GM18520 (cell line): ENCODE measurements at regions not wholly inside any gene's neighbourhood (a gene's known extent, or its start where the extent isn't known, plus 50 kb on each side); places are given as distances from the start of the nearest gene placed in this dataset.
A peak's percentile ranks its signal among the peaks of the same experiment; 100 is the strongest.

Experiments used
- ATAC-seq: cut with Tn5 transposase; IDR thresholded peaks from one replicate; pipeline ENCODE4 v1.9.1; 2021; ENCODE audit not compliant: unreplicated experiment

DNA sequence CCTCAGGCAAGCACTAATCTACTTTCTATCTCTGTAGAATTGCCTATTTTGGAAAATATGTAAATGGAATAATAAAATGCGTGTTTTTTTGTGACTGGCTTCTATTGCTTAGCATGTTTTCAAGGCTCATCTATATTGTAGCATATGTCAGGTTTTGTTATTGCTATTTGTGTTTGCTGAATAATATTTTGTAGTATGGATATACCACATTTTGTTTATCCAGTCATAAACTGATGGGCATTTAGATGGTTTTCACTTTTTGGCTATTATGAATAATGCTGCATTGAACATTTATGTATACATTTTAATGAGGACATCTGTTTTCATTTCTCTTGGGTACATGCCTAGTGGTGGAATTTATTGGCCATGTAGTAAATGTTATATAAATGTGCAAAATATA, 183.3 kb upstream of the ZP4 start:
- no peak for ATAC-seq

DNA sequence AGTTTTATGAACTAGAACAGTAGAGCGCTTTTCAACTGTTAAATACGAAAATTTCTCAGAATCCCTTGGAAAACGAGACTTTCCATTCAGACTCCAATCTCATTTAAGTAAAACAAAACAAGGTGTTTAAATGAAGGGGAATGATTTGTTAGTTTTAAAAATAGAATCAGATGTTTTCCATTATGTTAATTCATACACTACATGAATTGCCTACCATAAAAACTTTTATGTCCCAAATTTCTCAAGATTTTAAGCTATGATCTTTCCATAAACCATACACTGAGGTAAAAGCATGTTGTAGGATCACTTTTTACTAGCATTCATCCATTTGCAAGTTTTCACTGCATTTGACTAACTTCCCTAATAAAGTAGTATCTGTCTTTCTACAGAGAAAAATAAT, 180.3 kb upstream of the ZP4 start:
- no peak for ATAC-seq

DNA sequence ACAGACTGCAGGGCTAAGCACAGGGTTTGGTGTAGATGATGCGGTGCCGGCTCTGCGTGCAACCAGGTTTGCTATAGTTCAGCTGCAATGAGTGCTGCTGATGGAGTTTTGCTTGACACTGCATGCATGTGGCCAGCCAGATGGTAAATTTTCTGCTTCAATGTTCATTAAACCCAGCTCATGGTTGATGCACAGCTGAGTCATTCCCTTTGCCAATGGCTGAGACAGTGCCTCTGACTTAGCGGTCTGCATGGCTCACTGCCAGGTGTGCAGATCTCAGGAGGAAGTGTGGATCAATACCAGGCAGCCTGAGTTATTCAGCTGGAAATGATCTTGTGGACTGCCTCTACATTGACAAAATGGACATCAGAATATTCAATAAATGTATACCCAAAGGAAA, 172.7 kb upstream of the ZP4 start:
- ATAC-seq: no peak

DNA sequence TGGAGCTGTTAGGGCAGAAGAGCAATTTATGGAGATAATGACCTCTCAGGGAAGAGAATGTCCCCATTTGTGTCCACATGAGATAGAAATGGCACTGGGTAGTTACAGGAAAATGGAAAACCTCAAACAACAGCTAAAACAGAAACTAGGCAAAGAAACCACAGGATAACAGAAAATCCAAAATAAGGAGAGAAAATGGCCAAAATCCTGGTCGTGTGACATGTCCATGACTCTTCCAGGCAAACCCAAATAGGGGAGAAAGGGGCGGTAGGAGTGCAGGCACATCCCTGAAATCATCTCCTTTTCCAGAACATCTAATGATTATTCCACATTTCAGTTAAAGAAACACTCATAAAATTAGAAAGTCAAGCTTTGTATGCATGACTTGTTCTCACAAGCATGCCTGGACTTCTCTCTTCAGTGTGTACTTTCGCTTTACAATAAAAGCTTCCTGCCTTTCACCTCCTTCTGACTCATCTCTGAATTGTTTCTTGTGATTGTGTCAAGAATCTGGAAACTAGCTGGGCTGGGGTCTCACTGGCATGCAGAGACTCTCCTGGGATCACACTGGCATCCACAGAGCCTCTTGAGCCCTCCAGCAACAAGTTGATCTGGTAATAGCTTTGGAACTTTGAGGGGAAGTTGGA, 171.4 kb upstream of the ZP4 start:
- no peak for ATAC-seq

DNA sequence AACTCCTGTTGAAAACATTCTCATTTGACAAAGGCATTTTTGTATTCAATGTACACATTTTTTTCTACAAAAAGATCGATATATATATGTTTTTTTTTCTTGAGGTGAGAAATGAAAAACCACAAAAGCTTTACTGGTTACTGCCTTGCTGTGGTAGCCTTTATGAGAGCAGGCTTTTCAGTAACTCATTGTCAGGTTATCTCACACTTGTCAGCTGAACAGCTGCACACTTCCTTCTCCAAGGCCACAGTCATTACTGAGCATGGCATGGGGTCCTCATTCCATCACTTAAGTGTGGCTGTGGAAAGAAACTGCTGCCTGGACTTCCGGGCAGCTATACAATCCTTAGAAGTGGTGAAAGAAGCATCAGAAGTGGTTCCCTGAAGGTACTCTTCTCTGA, 169.3 kb upstream of the ZP4 start:
- peak; percentile 65 for ATAC-seq

DNA sequence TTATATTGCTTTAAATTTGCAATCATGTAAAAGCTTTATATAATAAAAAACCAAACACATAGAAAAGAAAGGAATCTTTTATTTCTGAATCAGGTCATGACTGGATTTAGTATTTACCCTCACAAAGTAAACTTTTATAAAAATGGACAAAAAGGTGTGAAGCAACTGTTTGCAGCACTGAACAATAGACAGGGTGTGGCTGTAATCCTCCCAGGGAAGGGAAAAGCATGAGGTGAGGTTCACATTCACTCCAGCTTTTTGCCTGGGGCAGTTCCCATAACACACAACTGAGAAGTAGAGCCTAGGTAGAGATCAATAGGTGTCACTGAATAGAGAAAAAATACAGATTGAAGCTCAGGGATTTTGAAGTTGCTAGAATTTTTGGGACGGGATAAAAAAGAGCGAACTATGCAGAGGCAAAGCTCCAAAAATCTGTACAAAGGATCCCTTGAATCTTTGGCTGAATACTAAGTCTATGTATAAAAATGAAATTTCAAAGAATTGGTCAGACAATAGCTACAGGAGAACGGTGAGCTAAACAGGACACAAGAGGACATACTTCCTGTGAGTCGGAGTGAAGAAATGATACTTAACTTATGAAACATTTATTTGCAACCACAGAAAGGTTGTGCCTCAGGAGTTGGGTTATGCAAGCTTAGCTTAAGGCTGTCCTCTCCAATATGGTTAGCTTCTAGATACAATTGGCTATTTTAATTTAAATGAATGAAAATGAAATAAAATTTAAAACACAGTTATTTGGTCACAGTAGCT, 162.0 kb upstream of the ZP4 start:
- no peak for ATAC-seq

DNA sequence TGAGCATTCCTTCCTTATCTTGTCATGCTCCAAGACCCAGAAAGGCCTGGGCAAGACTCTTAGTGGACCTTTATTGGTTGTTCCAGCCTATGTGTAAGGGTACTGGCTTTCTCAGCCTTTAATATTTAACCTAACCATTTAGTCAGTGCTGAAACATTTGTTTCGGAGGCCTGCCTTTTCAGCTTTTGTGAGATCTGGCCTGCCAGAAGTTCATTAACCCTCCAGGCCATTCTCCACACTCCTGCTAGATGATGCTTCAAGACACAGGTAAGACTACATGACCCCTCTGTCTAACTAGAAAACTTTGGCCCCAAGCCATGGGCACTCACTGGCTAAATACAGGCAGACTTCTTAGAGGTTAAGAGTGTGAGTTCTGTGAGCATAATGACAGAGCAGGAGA, 138.4 kb upstream of the ZP4 start:
- ATAC-seq: no peak

DNA sequence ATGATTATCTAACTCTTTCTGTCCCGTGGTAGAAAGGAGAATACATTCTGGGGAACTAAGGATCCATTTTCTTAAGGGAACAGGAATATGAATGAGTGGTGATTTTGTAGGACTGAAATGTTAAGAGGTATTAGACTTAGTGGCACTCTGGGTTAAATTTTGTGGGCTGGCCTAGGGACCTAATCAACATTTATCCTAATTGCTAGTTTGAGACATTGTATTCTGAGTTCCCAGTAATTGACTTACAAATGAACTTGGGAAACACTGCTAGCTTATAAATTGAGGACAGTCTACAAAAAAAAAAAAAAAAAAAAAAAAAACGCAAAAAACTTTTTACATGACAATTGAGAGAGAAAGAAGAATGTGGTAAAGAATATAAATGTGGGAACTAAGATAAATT, 136.6 kb upstream of the ZP4 start:
- no peak for ATAC-seq

DNA sequence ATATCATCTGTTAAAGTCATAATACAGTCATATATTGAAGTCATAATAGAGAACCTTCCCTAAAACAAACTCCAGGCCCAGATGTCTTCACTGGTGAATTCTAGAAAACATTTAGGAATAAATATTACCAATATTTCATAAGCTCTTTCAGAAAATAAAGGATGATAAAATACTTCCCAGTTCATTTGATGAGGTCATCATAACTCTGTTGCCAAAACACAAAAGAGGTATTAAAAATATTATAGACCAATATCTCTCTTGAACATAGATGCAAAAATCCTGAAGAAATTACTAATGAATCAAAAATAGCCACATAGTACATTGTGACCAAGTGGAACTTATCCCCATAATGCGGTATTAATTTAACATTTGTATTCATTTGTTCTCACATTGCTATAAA, 132.4 kb upstream of the ZP4 start:
- ATAC-seq: no peak

DNA sequence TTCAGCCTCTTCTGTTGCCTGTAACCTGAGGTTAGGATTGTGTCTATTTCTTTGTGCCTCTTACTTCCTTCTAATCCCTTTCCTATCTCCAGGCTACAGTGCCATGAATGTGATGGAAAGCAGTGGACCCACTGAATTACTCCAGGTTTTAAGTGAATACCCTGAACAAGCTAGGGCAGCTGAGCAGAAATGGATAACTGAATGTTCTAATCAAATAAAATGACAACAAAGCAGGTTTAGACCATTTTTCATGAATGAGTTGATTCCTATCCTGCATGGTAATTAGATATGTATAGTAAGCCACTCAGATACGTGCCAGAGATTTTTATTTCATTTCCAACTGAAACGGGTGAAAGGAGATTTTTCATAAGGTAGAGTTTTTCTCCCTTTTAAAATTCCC, 127.5 kb upstream of the ZP4 start:
- ATAC-seq: no peak

DNA sequence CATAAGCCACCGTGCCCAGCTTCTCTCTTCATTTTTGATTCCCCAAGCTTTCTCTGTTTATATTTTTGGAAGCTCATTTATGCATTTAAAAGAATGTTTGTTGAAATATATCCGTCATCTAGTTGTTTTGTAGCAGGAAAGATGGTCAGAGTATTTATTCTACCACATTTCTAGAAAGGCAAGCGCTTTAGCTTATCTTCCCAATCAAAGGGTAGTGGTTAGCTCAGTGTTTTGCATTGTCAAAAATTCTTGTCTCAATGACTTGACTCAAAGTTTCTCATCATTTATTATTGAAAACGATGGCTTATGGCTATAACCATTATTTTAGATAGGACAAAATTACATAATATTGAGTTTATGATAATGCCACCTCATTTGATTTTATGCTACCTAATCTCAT, 116.1 kb upstream of the ZP4 start:
- no peak for ATAC-seq

DNA sequence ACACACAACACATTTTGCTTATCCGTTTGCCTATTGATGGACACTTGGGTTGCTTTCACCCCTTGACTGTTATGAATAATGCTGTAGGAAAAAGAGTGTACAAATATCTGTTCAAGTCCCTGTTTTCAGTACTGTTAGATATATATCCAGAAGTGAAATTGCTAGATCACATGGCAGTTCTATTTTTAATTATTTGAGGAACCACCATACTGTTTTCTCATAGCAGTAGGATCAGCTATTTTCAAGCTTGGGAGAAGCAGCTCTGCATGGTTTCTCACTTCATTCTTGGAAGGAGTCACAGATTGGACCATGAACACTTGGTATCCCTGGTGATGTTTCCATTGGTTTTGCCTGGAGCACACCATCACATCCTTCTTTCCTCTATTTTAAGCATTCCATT, 114.4 kb upstream of the ZP4 start:
- ATAC-seq: no peak

DNA sequence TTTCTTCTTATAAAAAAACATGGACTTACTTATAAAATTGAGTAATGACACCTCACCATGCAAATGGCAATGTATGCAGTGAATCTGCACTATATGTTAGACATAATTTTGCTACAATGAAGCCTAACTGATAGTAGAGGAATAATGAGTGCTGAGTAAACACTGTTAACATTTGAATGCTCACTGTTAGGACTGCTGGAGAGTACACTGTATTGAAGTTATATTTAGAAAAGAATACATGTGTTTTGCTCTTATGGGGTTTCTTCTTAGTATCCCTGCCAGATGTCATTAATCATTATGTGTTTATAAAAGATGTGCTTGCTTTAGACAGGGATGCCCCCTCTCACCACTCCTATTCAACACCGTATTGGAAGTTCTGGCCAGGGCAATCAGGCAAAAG, 111.1 kb upstream of the ZP4 start:
- ATAC-seq: no peak

DNA sequence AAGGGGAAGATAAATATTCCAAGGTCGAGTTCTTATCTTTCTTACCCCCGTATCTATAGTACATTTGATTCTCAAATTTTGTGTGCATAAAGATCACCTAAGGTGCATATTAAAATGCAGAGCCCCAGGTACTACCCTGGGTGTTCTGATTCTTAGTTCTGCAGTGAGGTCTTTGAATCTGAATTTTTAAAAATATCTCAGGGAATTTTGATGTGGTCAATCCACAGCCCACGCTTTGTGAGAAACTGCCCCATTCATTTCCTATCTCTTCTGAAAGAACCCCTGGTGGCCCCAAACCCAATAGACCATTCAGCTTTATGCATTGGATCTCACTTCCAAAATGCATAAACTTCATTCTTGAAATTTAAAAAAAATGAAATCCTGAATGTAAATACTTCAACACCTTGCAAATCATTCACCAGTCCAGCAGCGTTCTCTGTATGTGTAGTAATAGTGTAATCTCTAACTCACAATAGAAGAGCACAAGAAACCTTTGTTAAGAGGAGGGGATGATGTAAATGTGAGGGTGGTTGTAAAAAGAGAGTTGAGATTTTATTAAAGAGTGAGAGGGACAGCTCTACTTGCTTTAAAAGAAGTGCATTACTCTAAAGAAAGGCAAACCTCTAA, 108.8 kb upstream of the ZP4 start:
- ATAC-seq: no peak

DNA sequence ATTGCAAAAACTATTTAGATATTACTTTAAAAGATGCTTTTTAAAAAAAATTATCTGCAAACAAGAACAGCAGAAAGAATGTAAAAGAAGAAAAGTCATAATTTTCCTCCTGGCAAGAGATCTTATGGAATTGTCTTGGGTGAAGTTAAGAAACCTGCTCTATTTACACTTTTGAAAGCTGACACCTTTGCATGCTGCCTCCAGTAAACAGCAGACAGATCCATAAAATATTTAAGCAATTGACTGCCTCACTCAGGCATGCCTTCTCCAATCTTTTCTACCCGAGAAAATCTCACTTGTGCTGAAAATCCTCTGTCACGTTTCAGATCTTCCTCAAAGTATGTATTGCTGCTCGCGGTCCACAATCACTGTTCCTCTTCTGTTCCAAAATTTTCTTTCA, 107.9 kb upstream of the ZP4 start:
- no peak for ATAC-seq

DNA sequence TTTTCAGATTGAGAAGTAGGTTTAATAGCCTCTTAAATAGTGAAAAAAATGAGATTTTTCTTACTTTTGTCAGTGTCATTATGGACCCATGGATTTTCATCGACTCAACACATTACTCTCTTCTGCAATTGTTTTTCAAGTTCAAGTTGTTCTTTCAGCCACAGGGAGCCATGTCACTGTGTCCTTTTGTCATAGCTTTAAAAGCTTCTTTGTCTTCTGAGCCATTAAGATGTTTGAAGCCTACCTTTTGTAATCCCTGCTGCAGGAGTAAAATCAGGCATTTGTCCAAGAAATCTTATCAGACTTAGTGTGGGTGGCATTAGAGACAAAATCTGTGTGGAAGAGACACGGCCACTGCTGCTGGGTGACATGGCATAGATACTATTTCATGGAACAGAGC, 92.8 kb upstream of the ZP4 start:
- ATAC-seq: no peak

DNA sequence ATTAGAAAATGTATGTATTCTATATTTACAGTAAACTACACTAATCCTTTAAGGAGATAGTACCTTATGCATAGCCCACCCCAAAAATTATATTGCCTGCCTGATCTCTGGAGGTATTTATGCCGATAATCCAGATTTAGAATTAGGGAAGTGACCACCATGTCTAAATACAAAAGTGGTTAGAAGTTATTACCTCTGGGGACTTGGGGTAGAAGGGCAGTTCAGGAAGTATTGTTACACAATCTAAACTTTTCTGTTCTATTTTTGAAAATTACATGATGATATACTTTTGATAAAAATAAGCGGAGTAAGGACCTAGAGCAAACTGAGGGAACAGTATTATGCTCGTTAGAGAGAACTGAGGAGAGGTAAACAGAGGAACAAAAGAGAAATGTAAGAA, 90.5 kb upstream of the ZP4 start:
- no peak for ATAC-seq

DNA sequence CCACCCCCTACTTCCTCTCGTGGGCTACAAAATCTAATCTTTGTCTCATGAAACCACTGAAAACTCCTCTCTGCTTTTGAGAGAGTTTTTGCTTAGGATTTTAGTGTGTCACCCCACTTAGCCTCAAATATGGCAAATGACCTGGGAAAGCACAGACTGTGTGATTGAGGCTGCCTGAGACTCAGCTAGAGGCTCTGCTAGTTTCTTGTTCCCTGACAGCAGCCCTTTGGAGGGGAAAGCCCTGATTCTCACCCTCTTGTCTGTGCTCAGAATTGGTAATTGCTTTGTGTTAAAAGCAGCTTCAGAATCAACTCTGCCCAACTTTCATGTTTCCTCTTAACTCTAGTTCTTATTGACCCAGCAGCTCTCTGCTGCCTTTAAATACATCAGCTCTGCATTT, 85.6 kb upstream of the ZP4 start:
- no peak for ATAC-seq

DNA sequence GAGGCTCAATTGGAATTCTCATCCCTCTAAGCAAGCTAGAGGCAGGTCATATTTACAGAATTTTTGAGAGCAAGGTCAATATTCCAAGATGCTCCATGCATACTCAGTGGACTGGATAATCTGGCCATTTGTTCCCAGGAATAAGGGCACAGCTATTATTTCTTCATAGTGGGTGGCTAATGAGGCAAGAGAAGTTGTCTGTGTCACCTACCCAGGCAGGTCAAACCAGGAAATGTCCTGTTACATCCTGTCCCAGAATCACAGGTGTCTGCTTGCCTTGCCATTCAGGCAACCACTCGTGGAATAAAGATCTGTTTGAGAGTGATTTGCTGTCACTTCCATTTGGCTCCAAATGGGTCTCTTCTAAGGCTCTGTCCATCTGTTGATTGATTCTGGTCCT, 85.2 kb upstream of the ZP4 start:
- ATAC-seq: no peak

DNA sequence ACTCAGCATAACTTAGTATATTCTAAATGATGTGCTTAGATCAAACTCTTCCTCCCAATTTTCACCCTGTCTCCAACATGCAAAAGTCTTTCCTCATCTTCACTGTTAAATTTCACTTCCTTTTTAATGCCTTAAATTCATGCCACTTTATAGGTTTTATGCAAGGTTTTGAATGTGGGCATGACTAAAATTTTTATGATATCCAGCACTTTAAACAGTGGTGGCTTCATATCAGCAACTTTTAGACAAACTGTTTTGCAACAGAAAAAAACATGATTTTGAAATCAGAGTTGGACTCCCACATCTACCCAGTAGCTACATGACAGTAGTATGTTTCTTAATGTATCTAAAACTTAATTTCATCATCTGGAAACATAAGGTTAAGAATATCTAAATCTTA, 84.7 kb upstream of the ZP4 start:
- no peak for ATAC-seq

DNA sequence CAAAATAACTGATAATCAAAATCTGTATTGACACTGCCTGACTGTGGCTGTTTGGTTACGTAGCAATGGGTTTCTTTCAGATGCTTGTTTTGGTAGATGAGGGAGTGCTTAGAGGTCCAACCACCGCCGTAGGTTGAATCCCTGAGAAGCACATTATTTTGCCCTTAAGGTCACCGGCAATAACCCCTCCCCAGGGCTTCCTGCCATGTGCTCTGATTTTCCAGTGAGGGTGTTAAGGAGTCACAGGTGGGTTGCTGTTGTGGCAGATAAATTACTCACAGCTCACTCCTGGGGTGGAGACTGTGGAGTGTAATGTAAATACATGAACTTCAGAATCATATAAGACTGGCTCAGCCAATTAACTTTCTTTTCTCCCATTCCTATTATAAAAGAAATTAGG, 81.5 kb upstream of the ZP4 start:
- ATAC-seq: no peak

DNA sequence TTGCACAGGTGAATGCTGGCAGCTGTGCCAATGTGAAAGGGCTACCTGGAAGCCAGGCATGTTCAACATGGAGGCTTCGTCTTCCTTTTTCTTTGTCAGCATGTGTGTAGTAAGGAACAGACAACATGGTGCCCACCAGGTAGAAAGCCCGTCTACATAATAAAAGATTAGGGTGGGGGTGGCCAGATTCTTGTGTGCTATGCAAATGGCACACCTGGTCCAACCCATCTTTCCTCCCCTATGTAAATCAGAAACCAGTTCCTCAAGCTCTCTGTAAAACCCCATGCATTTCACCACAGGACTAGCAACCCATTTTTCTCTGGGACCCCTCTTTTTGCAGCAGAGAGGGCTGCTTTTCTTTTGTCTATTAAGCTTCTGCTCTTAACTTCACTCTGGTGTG, 72.3 kb upstream of the ZP4 start:
- ATAC-seq: no peak

DNA sequence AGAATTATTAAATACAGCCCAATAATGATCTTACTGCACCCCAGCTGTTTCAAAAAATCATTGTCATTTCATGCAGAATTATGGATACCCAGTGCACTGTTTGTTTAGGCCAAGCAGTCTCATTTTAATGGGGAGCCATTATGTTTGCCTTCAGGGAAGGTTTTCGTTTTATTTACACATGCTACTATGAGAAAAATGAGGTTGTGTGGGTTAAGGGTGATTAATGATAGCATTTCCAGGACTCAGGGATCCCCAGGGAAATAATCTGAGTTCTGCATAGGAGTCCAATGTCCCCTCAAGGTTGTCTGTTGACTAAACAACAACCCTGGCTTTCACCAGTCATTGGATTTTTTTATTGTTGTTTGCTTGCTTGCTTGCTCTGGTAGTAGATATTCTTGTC, 71.0 kb upstream of the ZP4 start:
- ATAC-seq: no peak
